Epidermal melanocyte (primary cell): ENCODE measurements at regions not wholly inside any gene's neighbourhood (a gene's known extent, or its start where the extent isn't known, plus 50 kb on each side); places are given as distances from the start of the nearest gene placed in this dataset.
"Not testable (repeated sequence)": the region's sequence is repeated elsewhere in the genome, so short reads cannot be mapped to it uniquely, and the experiment has no call there.

Experiments used
- DNase-seq: peaks from one replicate; pipeline ENCODE4 v3.0.0; 2011; ENCODE audit warnings: low spot score; ENCODE audit not compliant: insufficient read length

DNA sequence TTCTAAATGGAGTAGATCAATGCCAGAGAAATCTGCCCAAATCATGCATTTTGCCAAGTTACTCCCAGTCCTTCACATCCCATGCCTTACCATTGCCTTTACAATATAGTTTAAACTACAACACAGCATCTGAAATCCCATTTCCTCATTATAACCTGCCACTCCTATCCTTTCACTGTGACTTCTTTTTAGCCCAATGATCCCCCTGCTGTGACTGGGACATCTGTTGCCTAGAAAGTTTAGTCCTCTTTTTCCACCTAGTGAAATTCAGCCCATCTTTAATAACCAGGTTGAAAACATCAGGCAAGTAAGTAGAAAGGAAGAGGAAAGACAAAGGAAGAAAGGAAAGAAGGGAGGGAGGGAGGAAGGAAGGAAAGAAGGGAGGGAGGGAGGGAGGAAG lies 627.9 kb upstream of the ZNF385D start:
- DNase-seq, result no peak

DNA sequence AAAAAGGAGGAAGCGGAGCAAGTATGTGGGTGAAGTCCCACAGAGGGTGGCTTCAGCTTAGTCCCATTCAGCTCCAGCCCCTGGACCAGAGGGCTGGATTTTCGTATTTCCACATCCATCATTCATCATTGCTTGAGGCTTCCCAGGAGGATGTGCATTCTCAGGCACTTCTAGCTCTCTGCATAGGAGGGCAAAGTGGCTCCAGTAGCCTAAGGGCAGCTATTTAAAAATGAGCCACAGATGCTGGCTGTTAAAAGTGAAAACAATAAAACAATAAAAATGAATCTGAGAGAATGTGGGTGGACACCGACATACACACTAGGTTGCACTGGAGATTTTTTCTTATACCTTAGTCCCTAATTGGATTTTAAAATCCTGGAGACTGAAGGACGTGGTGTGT lies 629.2 kb upstream of the ZNF385D start:
- no peak for DNase-seq

DNA sequence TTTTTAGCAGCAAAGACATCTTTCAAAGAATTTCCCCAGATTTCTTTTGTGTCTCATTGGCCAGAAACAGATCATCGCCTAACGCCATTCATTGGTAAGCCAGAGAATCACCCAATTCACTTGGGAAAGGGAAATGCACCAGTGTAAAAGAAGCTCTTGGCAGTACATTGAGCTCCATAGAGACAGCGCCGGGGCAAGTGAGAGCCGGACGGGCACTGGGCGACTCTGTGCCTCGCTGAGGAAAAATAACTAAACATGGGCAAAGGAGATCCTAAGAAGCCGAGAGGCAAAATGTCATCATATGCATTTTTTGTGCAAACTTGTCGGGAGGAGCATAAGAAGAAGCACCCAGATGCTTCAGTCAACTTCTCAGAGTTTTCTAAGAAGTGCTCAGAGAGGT lies 630.6 kb upstream of the ZNF385D start:
- DNase-seq, result not testable (repeated sequence)

GRCh38 chr3:22383285-22383684 lies 632.3 kb upstream of the ZNF385D start:
- no peak for DNase-seq

DNA sequence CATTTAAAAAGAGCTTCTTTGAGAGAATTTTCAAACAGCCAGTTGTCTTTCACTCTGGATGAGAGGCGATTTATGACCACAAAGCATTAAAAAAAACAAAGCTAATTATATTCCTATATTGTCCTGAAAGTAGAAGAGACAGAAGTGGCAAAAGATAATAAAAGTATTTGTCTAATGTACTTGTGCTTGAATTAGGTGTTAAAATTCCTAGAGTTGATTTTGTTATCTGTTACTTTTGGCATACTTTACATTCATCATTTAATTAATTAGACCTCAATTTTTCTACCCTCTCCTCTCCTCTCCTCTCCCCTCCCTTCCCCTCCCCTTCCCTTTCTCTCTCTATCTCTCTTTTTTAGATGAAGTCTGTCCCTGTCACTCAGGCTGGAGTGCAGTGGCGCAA lies 635.1 kb upstream of the ZNF385D start:
- no peak for DNase-seq

DNA sequence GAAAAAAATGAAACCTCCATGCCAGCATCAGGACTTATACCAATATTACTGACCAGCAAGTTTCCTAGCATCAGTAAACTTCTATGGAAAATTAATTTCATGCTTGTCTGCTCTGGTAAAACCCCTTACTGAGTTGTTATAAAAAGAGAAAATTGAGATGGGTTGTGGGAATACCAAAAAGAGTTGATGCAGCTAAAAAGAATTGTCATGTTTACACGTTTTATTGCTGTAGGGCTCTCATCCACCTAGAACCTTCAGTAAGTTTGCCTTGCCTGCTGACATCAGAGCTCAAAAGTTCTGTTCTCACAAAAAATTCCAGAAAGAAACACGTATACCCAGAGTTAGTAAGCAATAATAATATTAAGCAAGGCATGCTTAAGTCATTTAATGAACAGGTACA lies 641.3 kb upstream of the ZNF385D start:
- DNase-seq, result no peak

- DNase-seq, result no peak
Observed at GRCh38 chr3:22392859-22393258, 641.8 kb upstream of the ZNF385D start.

- DNase-seq, result no peak
Observed at GRCh38 chr3:22399566-22399965, 648.6 kb upstream of the ZNF385D start.

- DNase-seq, result no peak
Observed at GRCh38 chr3:22401499-22401898, 650.5 kb upstream of the ZNF385D start.

- DNase-seq, result no peak
Observed at GRCh38 chr3:22414239-22414638, 663.2 kb upstream of the ZNF385D start.

DNA sequence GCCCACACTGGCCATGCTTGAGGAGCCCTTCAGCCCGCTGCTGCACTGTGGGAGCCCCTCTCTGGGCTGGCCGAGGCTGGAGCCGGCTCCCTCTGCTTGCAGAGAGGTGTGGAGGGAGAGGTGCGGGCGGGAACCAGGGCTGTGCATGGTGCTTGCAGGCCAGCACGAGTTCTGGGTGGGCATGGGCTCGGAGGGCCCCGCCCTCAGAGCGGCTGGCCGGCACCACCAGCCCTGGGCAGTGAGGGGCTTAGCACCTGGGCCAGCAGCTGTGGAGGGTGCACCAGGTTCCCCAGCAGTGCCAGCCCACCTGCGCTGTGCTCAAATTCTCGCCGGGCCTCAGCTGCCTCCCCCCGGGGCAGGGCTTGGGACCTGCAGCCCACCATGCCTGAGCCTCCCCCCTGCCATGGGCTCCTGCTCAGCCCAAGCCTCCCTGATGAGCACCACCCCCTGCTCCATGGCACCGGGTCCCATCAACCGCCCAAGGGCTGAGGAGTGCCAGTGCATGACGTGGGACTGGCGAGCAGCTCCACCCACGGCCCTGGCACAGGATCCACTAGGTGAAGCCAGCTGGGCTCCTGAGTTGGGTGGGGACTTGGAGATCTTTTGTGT lies 665.9 kb upstream of the ZNF385D start:
- not testable (repeated sequence) for DNase-seq

DNA sequence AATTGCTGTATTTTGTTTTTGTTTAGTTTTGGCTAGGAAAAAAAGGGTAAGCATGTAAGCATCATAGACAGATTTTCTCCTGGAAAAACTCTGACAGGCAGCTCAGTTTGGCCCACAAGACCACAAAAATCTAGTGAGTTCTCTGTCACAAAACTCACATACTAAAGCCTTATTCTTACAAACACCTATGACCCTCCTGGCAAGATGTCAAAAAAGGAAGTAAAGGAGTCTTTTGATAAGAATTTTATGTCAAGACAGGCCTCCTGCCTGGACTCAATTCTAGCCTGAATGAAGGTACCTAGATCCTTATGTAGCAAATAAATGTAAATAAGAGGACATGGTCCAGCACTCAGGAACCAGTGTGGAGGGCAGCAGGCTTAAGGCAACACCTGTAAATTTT lies 668.3 kb upstream of the ZNF385D start:
- DNase-seq, result no peak

DNA sequence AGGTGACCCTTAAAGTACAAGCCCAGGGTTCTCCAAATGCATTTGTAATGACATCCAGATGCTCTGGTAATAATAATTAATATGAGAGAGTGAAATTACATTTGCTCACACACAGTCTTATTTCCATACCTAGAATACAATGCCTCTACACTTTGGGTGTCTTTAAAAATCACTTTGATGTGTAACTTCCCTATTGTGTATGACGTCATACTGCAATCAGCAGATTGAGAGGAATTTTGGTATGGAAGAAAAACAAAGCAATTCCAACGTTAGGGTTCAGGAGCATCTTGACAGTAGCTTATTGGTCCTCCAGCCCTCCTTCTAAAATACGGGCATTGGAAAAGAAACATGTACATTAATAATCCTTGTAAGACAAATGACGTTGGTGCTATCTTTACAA lies 670.6 kb upstream of the ZNF385D start:
- no peak for DNase-seq

DNA sequence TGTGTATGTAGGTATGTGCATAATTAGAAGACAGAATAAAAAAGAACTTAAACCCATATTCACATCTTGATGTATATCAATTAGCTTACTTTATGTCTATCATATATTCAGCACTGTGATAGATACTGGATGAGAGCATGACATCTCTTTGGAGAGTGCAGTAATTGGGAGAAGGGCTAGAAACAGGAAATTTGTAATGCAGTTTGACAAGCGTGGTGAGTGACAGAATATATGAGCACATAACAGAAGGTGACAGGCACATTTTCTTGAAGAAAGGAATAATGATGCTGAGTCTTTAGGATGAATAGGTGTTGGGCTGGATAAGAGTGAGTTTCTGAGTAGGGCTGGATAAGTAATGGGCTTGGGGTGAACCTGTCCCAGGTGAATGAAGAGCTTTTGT lies 680.3 kb upstream of the ZNF385D start:
- no peak for DNase-seq

DNA sequence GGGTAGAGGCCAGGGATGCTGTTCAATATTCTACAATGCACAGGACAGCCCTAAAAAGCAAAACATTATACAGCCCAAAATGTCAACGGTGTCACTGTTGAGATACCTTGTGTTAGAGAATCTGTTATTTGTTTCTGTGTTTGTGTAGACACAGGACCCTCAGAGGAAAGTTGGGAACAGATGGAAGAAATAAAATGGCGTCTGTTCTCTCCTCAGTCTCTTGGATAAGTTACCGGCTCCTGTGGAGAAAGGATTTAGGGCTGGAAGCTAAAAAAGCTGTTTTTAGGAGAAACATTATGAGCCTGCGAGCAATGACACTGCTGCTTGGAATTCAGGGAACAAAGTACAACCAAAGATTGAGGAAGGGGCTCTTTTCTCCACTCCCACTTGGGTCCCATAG lies 688.6 kb upstream of the ZNF385D start:
- no peak for DNase-seq

GRCh38 chr3:22441711-22442110 lies 690.7 kb upstream of the ZNF385D start:
- DNase-seq, result no peak

DNA sequence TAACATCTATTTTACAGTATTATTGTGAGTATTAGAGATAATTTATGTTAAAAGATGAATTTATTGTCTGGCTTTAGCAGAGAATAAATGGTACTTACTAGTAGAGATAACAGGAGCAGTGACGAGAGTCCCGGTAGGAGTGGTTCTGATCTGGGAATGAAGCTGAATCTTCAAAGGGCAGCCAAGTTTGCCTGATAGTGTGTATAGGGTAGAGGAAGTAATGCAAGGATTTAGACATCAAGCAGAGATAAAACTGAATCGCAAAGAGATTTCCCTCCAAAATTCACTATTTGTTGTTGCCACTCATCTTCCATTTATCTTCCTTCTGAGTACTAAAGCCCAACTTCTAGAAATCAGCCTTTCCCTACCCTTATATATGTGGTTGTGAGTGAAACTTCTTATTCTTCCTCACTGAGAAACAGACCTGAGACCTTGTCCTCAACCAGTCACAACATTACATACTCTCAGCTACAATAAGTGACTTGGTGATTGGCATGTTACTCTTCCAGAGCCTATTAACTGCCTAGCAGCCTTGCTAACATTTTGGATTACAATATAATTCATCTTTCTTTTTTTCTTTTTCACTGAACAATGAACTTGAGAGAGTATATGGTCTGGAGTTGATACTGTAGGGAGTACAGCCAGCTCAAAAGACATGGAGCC lies 692.7 kb upstream of the ZNF385D start:
- DNase-seq, result no peak

GRCh38 chr3:22445336-22445735 lies 694.3 kb upstream of the ZNF385D start:
- not testable (repeated sequence) for DNase-seq

DNA sequence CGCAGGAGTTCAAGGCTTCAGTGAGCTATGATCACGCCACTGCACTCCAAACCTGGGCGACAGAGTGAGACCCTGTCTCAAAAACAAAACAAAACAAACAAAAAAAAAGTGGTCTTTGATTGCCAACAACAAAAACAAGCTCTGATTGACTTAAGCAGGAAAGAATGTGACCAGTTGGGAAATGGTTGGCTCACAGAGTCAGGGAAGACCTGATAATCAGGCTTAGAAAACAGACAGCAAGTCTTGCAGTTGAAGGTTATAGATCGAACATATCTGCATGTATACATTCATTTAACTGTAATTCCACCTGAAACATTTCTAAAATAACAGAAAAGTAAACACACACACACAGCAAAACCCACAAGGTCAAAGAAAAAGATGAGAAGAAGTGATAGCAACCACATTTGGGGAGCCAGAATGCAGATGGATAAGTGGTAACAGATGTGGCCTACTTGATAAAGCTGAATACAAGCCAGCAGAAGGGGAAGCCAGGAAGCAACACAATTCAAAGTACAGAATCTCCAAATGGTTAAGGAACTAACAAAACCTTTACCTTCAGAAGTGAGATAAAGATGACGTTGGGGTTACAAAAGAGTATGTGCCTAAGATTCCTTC lies 699.9 kb upstream of the ZNF385D start:
- no peak for DNase-seq

DNA sequence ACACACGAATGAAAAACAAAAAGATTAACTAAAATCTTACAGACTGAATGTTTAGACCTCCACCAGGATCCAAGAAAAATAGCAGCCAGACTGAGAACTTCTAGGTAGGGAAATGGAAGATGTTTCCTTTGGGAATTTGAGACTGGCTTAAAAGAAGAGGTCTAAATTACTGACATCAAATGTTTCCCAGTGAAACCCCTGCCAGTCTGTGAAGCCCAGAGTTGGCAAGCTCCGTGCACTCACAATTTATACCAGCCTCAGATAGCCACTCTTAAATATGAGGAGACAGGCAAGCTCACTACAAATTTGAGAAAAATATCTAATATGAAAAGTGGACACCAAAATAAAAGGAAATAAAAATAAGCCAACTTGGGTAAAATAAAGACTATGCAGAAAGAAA lies 700.5 kb upstream of the ZNF385D start:
- DNase-seq, result no peak

DNA sequence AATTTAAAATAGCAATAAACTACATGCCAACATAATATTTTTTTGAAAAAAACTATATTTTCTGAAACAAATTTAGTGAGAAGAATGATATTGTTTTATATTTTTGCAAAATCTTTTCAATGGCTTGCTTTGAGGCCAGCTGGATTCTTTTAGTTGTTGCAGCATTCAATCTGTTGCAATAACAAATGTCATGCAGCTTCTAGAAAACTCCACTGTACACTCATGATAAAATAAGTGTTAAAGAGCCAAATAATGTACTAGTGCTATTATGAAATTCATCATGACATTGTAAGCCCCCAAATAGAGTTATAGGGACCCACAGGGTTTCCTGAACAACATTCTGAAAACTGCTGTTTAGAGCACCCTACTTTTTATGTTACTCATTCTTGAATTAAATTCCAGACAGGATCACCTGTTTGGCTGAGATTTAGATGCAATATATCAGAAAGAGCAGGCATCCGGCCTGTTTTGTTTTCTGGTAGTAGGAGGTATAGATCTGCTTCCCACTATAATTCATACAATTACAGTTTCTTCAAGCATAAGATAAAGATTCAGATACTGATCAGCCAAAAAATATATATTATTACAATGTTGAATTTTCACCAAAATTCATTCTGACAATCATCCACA lies 703.0 kb upstream of the ZNF385D start:
- no peak for DNase-seq

DNA sequence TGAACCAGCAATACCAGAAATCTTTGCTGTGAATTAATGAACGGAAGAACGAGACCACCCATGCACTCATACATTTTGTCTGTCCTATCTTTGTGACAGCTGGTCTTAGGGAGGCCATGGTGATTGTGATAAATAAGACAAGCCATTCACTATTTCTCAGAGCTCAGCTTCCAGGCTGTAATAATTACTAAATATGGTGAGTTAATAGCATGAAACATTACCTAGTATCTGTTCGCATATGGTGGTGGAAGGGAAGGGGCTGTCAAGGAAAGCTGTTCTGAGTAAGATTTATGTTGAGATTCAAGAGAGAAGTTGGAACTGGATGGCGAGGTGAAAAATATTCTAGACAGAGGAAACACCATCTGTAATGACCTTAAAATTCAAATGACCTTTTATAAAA lies 719.0 kb upstream of the ZNF385D start:
- no peak for DNase-seq

- no peak for DNase-seq
Observed at GRCh38 chr3:22471557-22471956, 720.5 kb upstream of the ZNF385D start.
